Mesendoderm (in vitro differentiated cells): ENCODE measurements at regions not wholly inside any gene's neighbourhood (a gene's known extent, or its start where the extent isn't known, plus 50 kb on each side); places are given as distances from the start of the nearest gene placed in this dataset.

Source experiments
- DNase-seq: peaks from one replicate; pipeline ENCODE4 v3.0.0; 2013
- H2AK5ac ChIP-seq: 2 replicates; pipeline ENCODE4 v1.6.1; 2013; ENCODE audit warnings: low read length, inconsistent platforms
- H2BK120ac ChIP-seq: 2 replicates; pipeline ENCODE4 v1.6.1; 2013; ENCODE audit warnings: low read depth, mild to moderate bottlenecking, low read length, moderate library complexity, mixed read lengths
- H2BK15ac ChIP-seq: replicated peaks from 2 replicates; pipeline ENCODE4 v1.6.1; 2013; ENCODE audit warnings: low read depth, mild to moderate bottlenecking, moderate library complexity
- H2BK5ac ChIP-seq: 2 replicates; pipeline ENCODE4 v1.6.1; 2013; ENCODE audit warnings: low read length, inconsistent platforms
- H3K18ac ChIP-seq: 2 replicates; pipeline ENCODE4 v1.6.1; 2013; ENCODE audit warnings: mild to moderate bottlenecking, low read length, mixed read lengths
- H3K23ac ChIP-seq: one replicate; pipeline ENCODE4 v1.6.1; 2013; ENCODE audit warnings: low read length
- H3K27ac ChIP-seq: 2 replicates; pipeline ENCODE4 v1.5.1; 2013; ENCODE audit warnings: low read depth, mild to moderate bottlenecking, inconsistent platforms, low read length, moderate library complexity
- H3K27me3 ChIP-seq: 2 replicates; pipeline ENCODE4 v1.6.1; 2013; ENCODE audit warnings: low read length, control low read depth, mild to moderate bottlenecking, inconsistent platforms; ENCODE audit not compliant: insufficient read depth, poor library complexity
- H3K36me3 ChIP-seq: 2 replicates; pipeline ENCODE4 v1.6.1; 2013; ENCODE audit warnings: low read length, inconsistent platforms; ENCODE audit not compliant: control insufficient read depth, insufficient read depth
- H3K4ac ChIP-seq: one replicate; pipeline ENCODE4 v1.6.1; 2013; ENCODE audit warnings: low read depth, mild to moderate bottlenecking, low read length, moderate library complexity
- H3K4me1 ChIP-seq: 2 replicates; pipeline ENCODE4 v1.6.1; 2013; ENCODE audit warnings: low read depth, low read length, inconsistent platforms; ENCODE audit not compliant: control insufficient read depth
- H3K4me2 ChIP-seq: 2 replicates; pipeline ENCODE4 v1.6.1; 2013; ENCODE audit warnings: low read length
- H3K4me3 ChIP-seq: 2 replicates; pipeline ENCODE4 v1.5.1; 2013; ENCODE audit warnings: mild to moderate bottlenecking, low read length
- H3K56ac ChIP-seq: one replicate; pipeline ENCODE4 v1.6.1; 2013; ENCODE audit warnings: low read length
- H3K79me1 ChIP-seq: 2 replicates; pipeline ENCODE4 v1.6.1; 2013; ENCODE audit warnings: low read length, inconsistent platforms
- H3K79me2 ChIP-seq: 2 replicates; pipeline ENCODE4 v1.6.1; 2013; ENCODE audit warnings: mild to moderate bottlenecking, low read length; ENCODE audit not compliant: control insufficient read depth, insufficient read depth
- H3K9ac ChIP-seq: 2 replicates; pipeline ENCODE4 v1.6.1; 2013; ENCODE audit warnings: low read length, inconsistent platforms
- H4K5ac ChIP-seq: one replicate; pipeline ENCODE4 v1.6.1; 2013; ENCODE audit warnings: low read length
- H4K8ac ChIP-seq: one replicate; pipeline ENCODE4 v1.6.1; 2013; ENCODE audit warnings: low read depth, mild to moderate bottlenecking, control low read depth, low read length, moderate library complexity
- WGBS: extraction: QIAGEN DNeasy Blood & Tissue Kit; methylation state at CpG from one replicate; pipeline ENCODE4 v1.1.7; 2013; ENCODE audit warnings: low lambda C conversion rate, missing lambda C conversion rate; ENCODE audit not compliant: insufficient coverage; ENCODE audit errors: extremely low coverage; 5-methylcytosine and 5-hydroxymethylcytosine counted together

DNA sequence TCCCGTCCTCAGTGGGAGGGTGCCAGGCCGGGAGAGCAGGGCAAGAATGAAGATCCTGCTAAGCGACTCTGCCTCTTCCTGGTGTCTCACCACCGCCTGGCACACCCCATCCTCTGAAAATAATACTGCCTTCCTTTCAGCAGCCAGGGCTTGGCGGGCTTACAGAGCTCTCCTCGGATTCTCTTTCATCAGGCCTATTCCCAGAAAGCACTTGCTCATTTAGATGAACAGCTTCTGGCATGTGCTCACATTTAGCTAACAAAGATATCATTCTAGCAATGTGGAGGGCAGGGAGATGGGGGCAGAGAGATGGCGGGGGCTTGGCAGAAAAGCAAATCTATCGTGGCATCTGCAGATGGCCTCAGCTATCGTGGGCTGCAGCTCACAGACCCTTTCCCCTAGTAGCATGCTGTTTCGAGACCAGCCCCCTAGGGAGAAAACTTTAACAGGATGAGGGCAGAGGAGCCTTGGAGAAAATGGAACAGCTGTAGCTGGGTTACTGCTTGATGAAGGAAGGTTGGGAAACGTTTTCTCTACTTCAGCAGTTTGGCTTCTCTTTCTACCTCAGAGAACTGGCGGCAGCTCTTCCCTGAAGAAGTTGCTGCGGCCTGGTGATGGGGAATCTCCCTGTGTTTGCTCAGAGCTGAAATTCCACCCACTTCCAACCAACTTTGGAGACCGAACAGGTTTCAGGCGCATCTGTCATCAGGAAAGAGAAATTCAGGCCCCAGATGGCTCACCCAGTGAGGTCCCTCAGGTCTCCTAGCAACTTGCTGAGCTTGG lies 102.1 kb downstream of the TMEM174 start:
- Histone ChIP-seq H2AK5ac (no peak overlapping the region), H2BK15ac (no peak overlapping the region), H3K27ac (no peak overlapping the region), H3K18ac (no peak overlapping the region), H4K8ac (no peak overlapping the region), H3K9ac (no peak overlapping the region), H3K79me1 (no peaks in the 10 kb centered on the region), H2BK5ac (no peak overlapping the region), H3K27me3 (no peaks in the 10 kb centered on the region), H2BK120ac (no peak overlapping the region), H3K36me3 (no peaks in the 10 kb centered on the region), H3K79me2 (no peaks in the 10 kb centered on the region), H3K56ac (no peak overlapping the region), H3K4ac (no peak overlapping the region), H3K4me1 (no peaks in the 10 kb centered on the region), H4K5ac (no peak overlapping the region), H3K23ac (no peak overlapping the region), H3K4me3 (no peak overlapping the region), H3K4me2 (no peak overlapping the region)
- no peak for DNase-seq
- no CpG with 5 or more reads among the region's 15 CpGs for WGBS

DNA sequence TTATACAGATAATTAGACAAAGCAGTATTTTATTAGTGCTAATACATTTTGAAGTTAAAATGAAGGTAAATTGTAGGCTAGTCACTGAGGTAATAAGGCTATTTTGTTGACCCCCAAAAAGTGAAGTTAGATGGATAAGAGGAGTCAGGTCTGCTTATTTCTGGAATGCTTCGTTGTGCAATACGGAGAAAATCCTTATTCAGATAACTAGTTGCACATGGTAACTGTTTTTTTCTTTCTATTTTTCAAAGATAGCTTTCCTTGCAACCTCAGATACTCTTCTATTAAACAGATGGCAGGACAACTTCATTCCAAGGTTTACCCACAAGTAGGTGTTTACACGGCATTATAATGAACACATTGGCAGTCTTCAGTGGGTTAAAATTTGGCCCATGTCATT lies 101.1 kb downstream of the TMEM174 start:
- Histone ChIP-seq H3K9ac (no peak overlapping the region), H2BK15ac (no peak overlapping the region), H4K8ac (no peak overlapping the region), H3K4me2 (no peak overlapping the region), H3K27ac (no peak overlapping the region), H3K23ac (no peak overlapping the region), H2BK120ac (no peak overlapping the region), H3K36me3 (no peaks in the 10 kb centered on the region), H3K79me2 (no peaks in the 10 kb centered on the region), H2AK5ac (no peak overlapping the region), H2BK5ac (no peak overlapping the region), H3K4me3 (no peak overlapping the region), H3K18ac (no peak overlapping the region), H3K79me1 (no peaks in the 10 kb centered on the region), H4K5ac (no peak overlapping the region), H3K4me1 (no peaks in the 10 kb centered on the region), H3K27me3 (no peaks in the 10 kb centered on the region), H3K56ac (no peak overlapping the region), H3K4ac (no peak overlapping the region)
- no peak for DNase-seq
- no CpG with 5 or more reads among the region's 3 CpGs for WGBS

DNA sequence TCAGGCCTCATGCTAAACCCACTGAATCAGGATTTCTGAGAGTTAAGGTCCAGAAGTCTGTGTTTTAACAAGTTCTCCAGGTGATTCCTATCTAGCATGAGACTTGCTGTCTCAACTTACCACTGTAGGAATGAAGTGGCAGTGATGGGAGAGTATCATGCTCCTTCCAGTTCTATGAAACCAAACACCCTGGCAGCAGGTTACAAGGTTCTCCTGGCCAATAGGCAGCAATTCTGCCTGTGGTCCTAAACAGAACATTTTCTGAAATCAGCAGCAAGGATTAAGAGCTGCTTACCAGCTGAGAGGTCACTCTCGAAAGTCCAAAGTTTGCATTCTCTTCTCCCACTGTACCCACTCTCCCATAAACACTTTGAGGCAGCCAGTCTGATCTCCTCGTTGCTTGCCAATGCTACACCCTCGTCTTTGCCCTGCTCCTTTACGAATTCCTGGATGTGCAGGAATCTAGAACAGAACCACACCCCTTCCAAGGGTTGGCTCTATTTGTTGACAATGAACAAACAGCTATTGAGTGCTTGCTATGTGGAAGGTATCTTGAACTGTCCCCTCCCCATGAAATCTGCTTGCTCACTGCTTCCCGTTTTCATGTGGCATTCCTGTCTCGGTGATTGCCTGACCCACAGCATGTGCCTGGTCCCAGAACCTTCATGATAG lies 100.5 kb downstream of the TMEM174 start:
- no peak overlapping the region for H3K4ac ChIP-seq
- H2AK5ac ChIP-seq = no peak overlapping the region
- no peak overlapping the region for H3K4me2 ChIP-seq
- H3K27ac ChIP-seq = no peak overlapping the region
- no peaks in the 10 kb centered on the region for H3K4me1 ChIP-seq
- no peak overlapping the region for H2BK15ac ChIP-seq
- no peak overlapping the region for H3K4me3 ChIP-seq
- H3K27me3 ChIP-seq = no peaks in the 10 kb centered on the region
- H3K79me1 ChIP-seq = no peaks in the 10 kb centered on the region
- no peak overlapping the region for H4K5ac ChIP-seq
- no peak overlapping the region for H2BK120ac ChIP-seq
- WGBS = no CpG with 5 or more reads among the region's 6 CpGs
- no peak overlapping the region for H3K18ac ChIP-seq
- DNase-seq = no peak
- no peak overlapping the region for H2BK5ac ChIP-seq
- H3K9ac ChIP-seq = no peak overlapping the region
- H3K36me3 ChIP-seq = no peaks in the 10 kb centered on the region
- no peak overlapping the region for H4K8ac ChIP-seq
- H3K79me2 ChIP-seq = no peaks in the 10 kb centered on the region
- H3K23ac ChIP-seq = no peak overlapping the region
- no peak overlapping the region for H3K56ac ChIP-seq

DNA sequence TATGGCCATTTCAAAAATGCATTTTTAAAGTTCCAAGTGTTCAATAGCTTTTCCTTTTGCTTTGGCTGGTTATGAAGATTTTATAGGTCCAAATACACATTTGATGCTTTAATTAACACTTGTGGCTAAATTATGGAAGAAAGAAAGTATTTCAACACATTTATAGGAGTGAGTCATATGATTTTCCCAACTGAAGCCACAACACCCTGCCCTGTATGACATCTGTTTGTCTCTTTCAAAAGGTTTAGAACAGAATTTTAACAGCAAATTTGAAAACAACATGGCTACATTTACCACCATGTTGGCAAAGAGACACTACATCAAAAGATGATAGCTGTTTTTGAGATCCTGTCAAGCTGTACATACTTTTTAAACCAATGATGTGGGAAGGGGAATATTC lies 99.4 kb downstream of the TMEM174 start:
- Histone ChIP-seq H3K79me1 (no peaks in the 10 kb centered on the region), H3K9ac (no peak overlapping the region), H3K4me1 (no peaks in the 10 kb centered on the region), H4K8ac (no peak overlapping the region), H2BK15ac (no peak overlapping the region), H3K36me3 (no peaks in the 10 kb centered on the region), H2BK120ac (no peak overlapping the region), H4K5ac (no peak overlapping the region), H2AK5ac (no peak overlapping the region), H3K56ac (no peak overlapping the region), H3K4me3 (no peak overlapping the region), H3K18ac (no peak overlapping the region), H3K23ac (no peak overlapping the region), H3K4me2 (no peak overlapping the region), H3K79me2 (no peaks in the 10 kb centered on the region), H3K27me3 (no peaks in the 10 kb centered on the region), H2BK5ac (no peak overlapping the region), H3K4ac (no peak overlapping the region), H3K27ac (no peak overlapping the region)
- no peak for DNase-seq

DNA sequence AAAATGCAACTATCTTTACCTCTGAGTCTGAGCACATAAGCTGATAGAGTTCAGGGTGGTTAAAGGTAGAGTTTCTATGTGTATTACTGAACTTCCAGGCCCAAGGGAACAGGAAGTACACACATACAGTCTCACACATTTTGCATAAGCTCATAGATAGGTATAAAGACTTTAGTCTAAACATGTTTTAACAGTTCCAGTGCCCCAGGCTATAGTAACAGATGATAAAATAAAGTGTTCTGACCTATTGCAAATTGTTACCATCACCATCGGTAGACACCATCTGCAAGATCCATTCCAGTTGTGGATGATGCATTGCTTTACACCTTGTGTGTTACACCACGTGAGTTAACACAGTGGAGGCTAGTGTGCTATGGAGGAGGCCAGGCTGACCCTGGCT lies 95.8 kb downstream of the TMEM174 start:
- H2BK120ac ChIP-seq = no peak overlapping the region
- H3K4me1 ChIP-seq = no peaks in the 10 kb centered on the region
- H3K36me3 ChIP-seq = no peaks in the 10 kb centered on the region
- no peaks in the 10 kb centered on the region for H3K79me2 ChIP-seq
- no peaks in the 10 kb centered on the region for H3K27me3 ChIP-seq
- H3K4me2 ChIP-seq = no peak overlapping the region
- no peak overlapping the region for H3K23ac ChIP-seq
- no peak overlapping the region for H3K9ac ChIP-seq
- no peak overlapping the region for H2AK5ac ChIP-seq
- DNase-seq = no peak
- H3K4me3 ChIP-seq = no peak overlapping the region
- H4K8ac ChIP-seq = no peak overlapping the region
- H2BK5ac ChIP-seq = no peak overlapping the region
- no peak overlapping the region for H3K18ac ChIP-seq
- no CpG with 5 or more reads among the region's 2 CpGs for WGBS
- no peak overlapping the region for H3K56ac ChIP-seq
- no peaks in the 10 kb centered on the region for H3K79me1 ChIP-seq
- H4K5ac ChIP-seq = no peak overlapping the region
- no peak overlapping the region for H3K27ac ChIP-seq
- no peak overlapping the region for H2BK15ac ChIP-seq
- H3K4ac ChIP-seq = no peak overlapping the region
